EH (cell line): ENCODE measurements at regions not wholly inside any gene's neighbourhood (a gene's known extent, or its start where the extent isn't known, plus 50 kb on each side); places are given as distances from the start of the nearest gene placed in this dataset.
"Not testable (repeated sequence)": the region's sequence is repeated elsewhere in the genome, so short reads cannot be mapped to it uniquely, and the experiment has no call there.

Source experiments
- DNase-seq: peaks from one replicate; pipeline ENCODE4 v3.0.0-alpha.2; 2015; ENCODE audit warnings: low read depth

GRCh38 chr10:44102726-44103255, 282.1 kb downstream of the CXCL12 start:
- DNase-seq, result peak; percentile 93

- DNase-seq, result no peak
Observed at GRCh38 chr10:44101082-44101481, 283.8 kb downstream of the CXCL12 start.

- DNase-seq, result no peak
Observed at GRCh38 chr10:44099511-44099910, 285.4 kb downstream of the CXCL12 start.

- not testable (repeated sequence) for DNase-seq
Observed at GRCh38 chr10:44096217-44096616, 288.7 kb downstream of the CXCL12 start.

DNA sequence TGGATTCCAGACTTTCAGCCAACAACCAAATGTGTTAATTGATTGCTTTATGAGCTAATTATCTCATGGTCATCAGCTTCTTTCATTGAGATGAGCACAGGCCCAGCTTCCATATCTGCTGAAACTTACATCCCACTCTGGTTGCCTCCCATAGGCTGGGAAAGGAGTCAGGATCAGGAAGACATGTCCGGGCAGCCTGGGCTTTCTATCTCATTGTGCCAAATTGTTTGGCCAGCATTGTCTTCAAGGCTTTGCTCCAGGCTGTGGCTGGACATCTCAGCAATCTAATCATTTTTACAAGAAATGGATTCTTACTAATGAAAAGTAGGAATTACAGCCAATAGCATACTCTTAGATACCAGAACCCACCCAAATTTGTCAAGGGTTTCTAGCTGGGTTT, 295.2 kb downstream of the CXCL12 start:
- no peak for DNase-seq

GRCh38 chr10:44087403-44087802, 297.5 kb downstream of the CXCL12 start:
- no peak for DNase-seq

DNA sequence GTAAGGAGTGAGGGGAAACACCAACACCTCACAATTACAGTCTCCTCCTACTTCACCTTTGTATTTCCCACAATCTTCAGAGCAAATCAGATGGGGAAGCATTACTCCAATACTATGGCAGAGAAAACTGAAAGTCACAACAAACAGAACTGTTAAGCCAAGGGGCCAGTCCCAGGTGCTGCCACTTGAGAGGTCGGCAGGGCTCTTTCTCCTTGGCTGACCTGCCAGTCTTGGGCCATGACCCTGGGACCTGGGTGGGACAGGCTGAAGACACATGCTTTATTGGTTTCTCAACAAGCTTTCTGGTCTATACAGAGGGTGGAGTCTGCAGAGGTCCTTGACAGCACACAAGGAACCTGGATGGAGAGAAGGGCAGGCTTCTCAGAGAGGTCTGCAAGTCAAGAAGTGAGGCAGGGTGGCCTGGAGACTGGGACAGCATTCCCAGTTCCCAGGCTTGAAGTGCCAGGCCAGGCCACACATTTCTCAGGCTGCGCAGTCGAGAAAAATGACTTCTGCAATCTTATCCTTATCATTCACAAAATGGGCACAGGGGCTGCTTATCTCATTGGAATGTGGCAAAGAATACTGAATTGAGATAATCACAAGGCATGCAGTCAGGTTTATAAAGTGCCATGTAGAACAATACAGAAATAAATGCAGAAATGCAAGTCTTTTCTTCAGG, 301.0 kb downstream of the CXCL12 start:
- no peak for DNase-seq

- peak; percentile 89 for DNase-seq
Observed at GRCh38 chr10:44071479-44071878, 313.4 kb downstream of the CXCL12 start.

DNA sequence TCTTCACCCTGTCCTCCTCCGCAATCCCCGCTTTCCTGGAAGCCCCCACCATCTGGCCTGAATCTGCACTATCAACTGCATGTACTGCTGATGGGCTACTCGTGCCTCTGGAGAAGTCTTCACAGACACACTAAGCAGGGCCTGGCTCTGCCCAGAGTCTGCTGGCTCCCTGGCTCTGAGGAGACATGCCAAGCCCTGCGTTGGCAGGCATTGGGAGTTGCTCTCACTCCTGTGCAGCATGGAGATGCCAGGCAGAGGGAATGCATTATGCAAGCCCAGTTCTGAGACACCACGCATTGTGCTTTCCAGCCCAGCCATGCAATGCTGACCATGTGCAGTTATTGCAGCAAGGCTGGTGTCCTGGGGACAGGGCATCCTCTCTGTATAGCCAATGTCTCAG, 314.6 kb downstream of the CXCL12 start:
- DNase-seq, result no peak

DNA sequence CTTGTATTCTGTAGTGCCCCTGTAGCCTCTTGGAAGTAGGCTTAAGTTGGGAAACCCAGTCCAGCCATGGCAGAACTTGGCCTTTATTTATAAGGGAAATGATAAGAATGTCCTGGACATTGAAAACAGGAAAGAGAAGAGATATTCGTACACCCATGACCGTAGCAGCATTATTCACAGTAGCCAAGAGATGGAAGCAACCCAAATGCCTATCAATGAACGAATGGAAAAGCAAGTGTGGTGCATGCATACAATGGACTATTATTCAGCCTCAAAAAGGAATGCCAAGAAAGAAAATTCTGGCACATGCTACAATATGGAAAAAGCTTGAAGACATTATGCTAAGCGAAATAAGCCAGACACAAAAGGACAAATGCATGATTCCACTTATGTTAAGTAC, 315.3 kb downstream of the CXCL12 start:
- DNase-seq, result no peak

GRCh38 chr10:44068716-44069482, 316.0 kb downstream of the CXCL12 start:
- peak; percentile 17 for DNase-seq

GRCh38 chr10:44067432-44067831, 317.5 kb downstream of the CXCL12 start:
- no peak for DNase-seq

DNA sequence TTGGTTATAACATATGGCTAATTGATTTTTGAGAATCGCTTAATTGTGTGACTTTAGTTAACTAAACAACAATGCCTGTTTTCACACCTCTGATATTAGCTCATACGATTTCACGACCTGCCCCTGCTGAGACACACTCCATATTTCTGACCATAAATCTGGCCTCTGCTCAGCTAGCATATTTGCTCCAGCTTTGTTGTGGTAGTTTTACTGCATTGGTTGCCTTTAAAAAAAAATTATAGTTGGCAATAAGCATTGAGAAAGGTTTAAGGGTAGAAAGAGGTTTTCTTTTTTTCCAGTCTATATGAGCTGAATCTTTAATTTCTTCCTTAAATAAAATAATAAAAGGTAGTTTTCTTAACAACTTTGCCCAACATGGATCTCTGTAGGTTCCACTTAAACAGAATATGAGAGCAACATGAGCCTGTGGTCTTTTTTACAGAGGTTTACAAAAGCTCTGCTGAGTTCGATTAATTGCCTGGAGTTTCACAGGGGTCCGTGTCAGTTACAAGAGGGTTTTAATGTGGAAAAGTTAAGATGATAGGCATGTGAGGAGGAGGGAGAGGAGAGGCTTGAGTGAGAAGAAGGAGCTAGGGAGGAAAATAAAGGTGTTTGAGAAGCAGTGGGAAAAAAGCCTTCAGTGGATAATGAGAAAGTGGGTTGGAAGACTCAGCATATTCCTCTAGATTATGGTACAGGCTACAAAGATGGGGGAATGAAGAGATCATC, 318.2 kb downstream of the CXCL12 start:
- no peak for DNase-seq

GRCh38 chr10:44065788-44066526, 318.9 kb downstream of the CXCL12 start:
- no peak for DNase-seq

- no peak for DNase-seq
Observed at GRCh38 chr10:44064987-44065787, 319.7 kb downstream of the CXCL12 start.

- DNase-seq, result no peak
Observed at GRCh38 chr10:44064317-44064716, 320.6 kb downstream of the CXCL12 start.

GRCh38 chr10:44063686-44064085, 321.2 kb downstream of the CXCL12 start:
- DNase-seq, result no peak

- no peak for DNase-seq
Observed at GRCh38 chr10:44060719-44061118, 324.2 kb downstream of the CXCL12 start.

- no peak for DNase-seq
Observed at GRCh38 chr10:44060221-44060620, 324.7 kb downstream of the CXCL12 start.

DNA sequence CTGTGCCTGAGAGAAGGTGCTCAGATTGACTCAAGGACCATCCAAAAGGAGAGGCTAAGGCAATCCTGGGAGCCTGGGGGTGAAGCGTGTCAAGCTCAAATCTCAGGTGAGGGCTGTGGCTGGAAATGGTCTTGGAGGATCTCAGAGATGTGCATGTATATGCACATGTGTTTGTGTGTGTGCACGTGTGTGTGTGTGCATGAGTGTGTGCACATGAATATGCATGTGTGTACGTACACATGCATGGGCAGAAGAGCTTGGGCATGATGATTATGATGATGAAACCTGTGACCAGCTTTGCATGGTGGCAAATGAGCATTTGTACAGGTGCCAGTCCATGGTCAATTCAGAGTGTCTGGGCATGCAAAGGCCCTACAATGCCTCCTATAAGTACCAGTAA, 326.6 kb downstream of the CXCL12 start:
- DNase-seq, result no peak
